B cell (primary cell): ENCODE measurements at regions not wholly inside any gene's neighbourhood (a gene's known extent, or its start where the extent isn't known, plus 50 kb on each side); places are given as distances from the start of the nearest gene placed in this dataset.

Experiments
- ATAC-seq: fragments of 200-7000 bp; cut with Tn5 transposase; one replicate; pipeline ENCODE4 v1.10.0; 2021; ENCODE audit warnings: low read depth, mild to moderate bottlenecking, moderate number of reproducible peaks, moderate library complexity
- CTCF ChIA-PET: fragments of 350-600 bp; sonication (Branson Sonifier 250); formaldehyde crosslinking; loops from one replicate; lab custom pipeline; 2021; ENCODE audit warnings: antibody characterized with exemption, inconsistent platforms; lab: Charles Lee
- POLR2A ChIA-PET: fragments of 350-600 bp; sonication (Branson Sonifier 250); formaldehyde crosslinking; loops from one replicate; lab custom pipeline; 2021; ENCODE audit warnings: antibody characterized with exemption; lab: Charles Lee
- DNase-seq: peaks from one replicate; pipeline ENCODE4 v3.0.0; 2013
- H2AFZ ChIP-seq: 2 replicates; pipeline ENCODE4 v1.6.1; 2012; ENCODE audit warnings: mild to moderate bottlenecking, low read depth, low read length; ENCODE audit not compliant: insufficient read depth, poor library complexity, severe bottlenecking
- H3K27ac ChIP-seq, 2 donors: 1 replicate in 1 of 2; 2 replicates in 1 of 2; pipeline ENCODE4 v1.5.1; 2012 to 2013; ENCODE audit warnings: low read length in 2 of 2, mild to moderate bottlenecking in 2 of 2, moderate library complexity in 1 of 2
- H3K27me3 ChIP-seq, 4 experiments: fragments of 200-600 bp in 1 of 4; sonication (generic) in 1 of 4; replicated peaks in 1 of 4; 1 replicate in 2 of 4; 2 replicates in 2 of 4; pipeline versions ENCODE4 v1.6.1 to v1.7.0; 2013 to 2016; ENCODE audit warnings: low read length in 3 of 4, mild to moderate bottlenecking in 2 of 4, mixed read lengths in 1 of 4, moderate library complexity in 1 of 4; ENCODE audit not compliant: insufficient read depth in 4 of 4, control insufficient read depth in 3 of 4; ENCODE audit errors: control extremely low read depth in 1 of 4
- H3K36me3 ChIP-seq, 2 experiments: replicated peaks in 1 of 2; 1 replicate in 1 of 2; 2 replicates in 1 of 2; pipeline versions ENCODE4 v1.6.1 to v1.7.1; 2013; ENCODE audit warnings: low read length in 1 of 2; ENCODE audit not compliant: insufficient read depth in 2 of 2, control insufficient read depth in 1 of 2; ENCODE audit errors: control extremely low read depth in 1 of 2, extremely low read depth in 1 of 2
- H3K4me1 ChIP-seq, 2 donors: fragments of 200-600 bp in 1 of 2; sonication (generic) in 1 of 2; 1 replicate in 1 of 2; 2 replicates in 1 of 2; pipeline versions ENCODE4 v1.5.1 to v1.6.1; 2013 to 2017; ENCODE audit warnings: low read length in 2 of 2; ENCODE audit not compliant: control insufficient read depth in 2 of 2, insufficient read depth in 2 of 2
- H3K4me2 ChIP-seq: replicated peaks from 2 replicates; pipeline ENCODE3; 2012; ENCODE audit warnings: mild to moderate bottlenecking, low read depth, low read length; ENCODE audit not compliant: poor library complexity, severe bottlenecking
- H3K4me3 ChIP-seq, 5 experiments: fragments of 200-600 bp in 1 of 5; sonication (generic) in 1 of 5; 1 replicate in 3 of 5; 2 replicates in 2 of 5; pipeline versions ENCODE4 v1.5.1 to v1.7.0; 2011 to 2016; ENCODE audit warnings: low read length in 4 of 5, mild to moderate bottlenecking in 4 of 5, low read depth in 2 of 5, control low read depth in 1 of 5, moderate library complexity in 1 of 5; ENCODE audit not compliant: insufficient read depth in 1 of 5; ENCODE audit errors: control extremely low read depth in 1 of 5, extremely low read depth in 1 of 5
- H3K79me2 ChIP-seq: fragments of 200-600 bp; sonication (generic); one replicate; pipeline ENCODE4 v1.6.0; 2016; ENCODE audit warnings: low read length; ENCODE audit not compliant: control insufficient read depth, insufficient read depth
- H3K9ac ChIP-seq: fragments of 200-600 bp; sonication (generic); 2 replicates; pipeline ENCODE4 v1.6.1; 2017; ENCODE audit warnings: mild to moderate bottlenecking, low read length, moderate library complexity
- H3K9me3 ChIP-seq, 3 donors: one replicate each; pipeline versions ENCODE4 v1.6.1 to v1.7.1; 2013; ENCODE audit warnings: low read length in 2 of 3; ENCODE audit not compliant: control insufficient read depth in 2 of 3, insufficient read depth in 1 of 3; ENCODE audit errors: control extremely low read depth in 1 of 3
- H4K20me1 ChIP-seq: 2 replicates; pipeline ENCODE4 v1.6.0; 2012; ENCODE audit warnings: mild to moderate bottlenecking, low read length; ENCODE audit not compliant: insufficient read depth, control insufficient read depth, poor library complexity, severe bottlenecking
- H3K27ac Mint-ChIP-seq: one replicate; pipeline ENCODE4 v1.8.0; 2021; ENCODE audit warnings: mixed read lengths
- H3K27me3 Mint-ChIP-seq: one replicate; pipeline ENCODE4 v1.8.0; 2021; ENCODE audit warnings: mixed read lengths
- H3K4me1 Mint-ChIP-seq: one replicate; pipeline ENCODE4 v1.8.0; 2021; ENCODE audit warnings: mixed read lengths
- H3K4me3 Mint-ChIP-seq: one replicate; pipeline ENCODE4 v1.8.0; 2021; ENCODE audit warnings: mixed read lengths
- H3K9me3 Mint-ChIP-seq: one replicate; pipeline ENCODE4 v1.8.0; 2022; ENCODE audit warnings: mixed read lengths; ENCODE audit not compliant: insufficient read depth
- EZH2 ChIP-seq: IDR thresholded peaks from 2 replicates; pipeline ENCODE4 v1.6.1; 2012; ENCODE audit warnings: borderline replicate concordance, low read depth, mild to moderate bottlenecking, moderate library complexity, low read length; ENCODE audit not compliant: insufficient read depth, poor library complexity, severe bottlenecking
- WGBS: methylation state at CpG from one replicate; pipeline ENCODE4 v1.1.5; 2013; ENCODE audit warnings: missing lambda C conversion rate; ENCODE audit not compliant: insufficient coverage; 5-methylcytosine and 5-hydroxymethylcytosine counted together
- intact Hi-C: fragments of 100-400 bp; cut with micrococcal nuclease; formaldehyde crosslinking; loops from one replicate; pipeline ENCODE4 v1.10.0; 2022
- TF ChIP-seq, protein P1 (sequence below): fragments of 200-600 bp; IDR thresholded peaks from one replicate; pipeline ENCODE4 v1.8.0; 2022; ENCODE audit warnings: antibody characterized with exemption, mild to moderate bottlenecking

DNA sequence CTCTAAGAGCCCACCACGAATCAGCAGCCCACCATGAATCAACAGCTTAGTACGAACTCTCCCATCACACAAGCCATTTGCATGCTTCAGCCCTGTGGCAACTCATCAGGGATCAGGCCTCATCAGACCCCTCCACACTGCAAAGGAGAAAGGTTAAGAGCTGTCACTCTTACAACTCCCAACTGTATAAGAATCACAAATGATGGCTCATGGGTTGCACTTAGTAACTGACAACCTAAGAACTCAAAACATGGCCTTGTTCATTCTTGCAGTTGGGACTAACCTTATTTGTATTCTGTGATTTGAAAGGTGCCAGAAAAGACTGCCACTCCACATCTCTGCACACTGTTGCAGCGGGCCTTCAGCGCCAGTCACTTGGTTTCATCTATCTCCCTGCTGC is 149.1 kb upstream of the ZNF366 start:
- H3K79me2 ChIP-seq: no peaks in the 10 kb centered on the region
- no peak overlapping the region for H3K9ac ChIP-seq
- ATAC-seq (no peak), DNase-seq (no peak)
- H3K36me3 ChIP-seq: no peaks in the 10 kb centered on the region
- H3K9me3 ChIP-seq: no peaks in the 10 kb centered on the region
- no peak overlapping the region for H3K4me3 ChIP-seq
- H3K4me1 ChIP-seq: no peaks in the 10 kb centered on the region
- H3K27ac ChIP-seq: no peak overlapping the region
- no peak overlapping the region for H2AFZ ChIP-seq
- no peak for TF ChIP-seq EZH2
- TF ChIP-seq, protein P1, sequence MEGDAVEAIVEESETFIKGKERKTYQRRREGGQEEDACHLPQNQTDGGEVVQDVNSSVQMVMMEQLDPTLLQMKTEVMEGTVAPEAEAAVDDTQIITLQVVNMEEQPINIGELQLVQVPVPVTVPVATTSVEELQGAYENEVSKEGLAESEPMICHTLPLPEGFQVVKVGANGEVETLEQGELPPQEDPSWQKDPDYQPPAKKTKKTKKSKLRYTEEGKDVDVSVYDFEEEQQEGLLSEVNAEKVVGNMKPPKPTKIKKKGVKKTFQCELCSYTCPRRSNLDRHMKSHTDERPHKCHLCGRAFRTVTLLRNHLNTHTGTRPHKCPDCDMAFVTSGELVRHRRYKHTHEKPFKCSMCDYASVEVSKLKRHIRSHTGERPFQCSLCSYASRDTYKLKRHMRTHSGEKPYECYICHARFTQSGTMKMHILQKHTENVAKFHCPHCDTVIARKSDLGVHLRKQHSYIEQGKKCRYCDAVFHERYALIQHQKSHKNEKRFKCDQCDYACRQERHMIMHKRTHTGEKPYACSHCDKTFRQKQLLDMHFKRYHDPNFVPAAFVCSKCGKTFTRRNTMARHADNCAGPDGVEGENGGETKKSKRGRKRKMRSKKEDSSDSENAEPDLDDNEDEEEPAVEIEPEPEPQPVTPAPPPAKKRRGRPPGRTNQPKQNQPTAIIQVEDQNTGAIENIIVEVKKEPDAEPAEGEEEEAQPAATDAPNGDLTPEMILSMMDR: no peak
- CTCF ChIA-PET: no interaction called here
- 94% methylated on average over 2 of the region's 4 CpGs for WGBS
- H3K4me3 Mint-ChIP-seq: no peak overlapping the region
- no peaks in the 10 kb centered on the region for H3K9me3 Mint-ChIP-seq
- intact Hi-C loops: no loop called here
- H3K4me2 ChIP-seq: no peak overlapping the region
- H3K27ac Mint-ChIP-seq: no peak overlapping the region
- POLR2A ChIA-PET: no interaction called here
- no peaks in the 10 kb centered on the region for H3K4me1 Mint-ChIP-seq
- H4K20me1 ChIP-seq: no peaks in the 10 kb centered on the region
- peaks cover 6% of the 10 kb centered on the region for H3K27me3 Mint-ChIP-seq
- peaks cover 0 to 5% (median under 1%) of the 10 kb centered on the region in 4 experiments for H3K27me3 ChIP-seq

GRCh38 chr5:72654231-72654630 is 147.0 kb upstream of the ZNF366 start:
- no peak for ATAC-seq
- no peak overlapping the region for H3K4me2 ChIP-seq
- no peak for DNase-seq
- ChIA-PET CTCF (no interaction called here), POLR2A (no interaction called here)
- TF ChIP-seq, protein P1: no peak
- no peak for TF ChIP-seq EZH2
- Mint-ChIP-seq H3K4me3 (no peak overlapping the region), H3K27me3 (peaks cover 4% of the 10 kb centered on the region), H3K9me3 (no peaks in the 10 kb centered on the region), H3K4me1 (no peaks in the 10 kb centered on the region), H3K27ac (no peak overlapping the region)
- H3K27ac ChIP-seq: no peak overlapping the region
- intact Hi-C loops: no loop called here
- WGBS: 33% methylated on average over 1 of the region's 2 CpGs
- H3K79me2 ChIP-seq: no peaks in the 10 kb centered on the region
- no peaks in the 10 kb centered on the region for H3K36me3 ChIP-seq
- no peaks in the 10 kb centered on the region for H3K9me3 ChIP-seq
- H3K27me3 ChIP-seq: peaks cover 0 to 5% (median 0%) of the 10 kb centered on the region in 4 experiments
- no peaks in the 10 kb centered on the region for H4K20me1 ChIP-seq
- H3K9ac ChIP-seq: no peak overlapping the region
- H3K4me1 ChIP-seq: no peaks in the 10 kb centered on the region
- H2AFZ ChIP-seq: no peak overlapping the region
- H3K4me3 ChIP-seq: no peak overlapping the region
